ENCODE measurements at regions not wholly inside any gene's neighbourhood (a gene's known extent, or its start where the extent isn't known, plus 50 kb on each side); places are given as distances from the start of the nearest gene placed in this dataset.

DNA sequence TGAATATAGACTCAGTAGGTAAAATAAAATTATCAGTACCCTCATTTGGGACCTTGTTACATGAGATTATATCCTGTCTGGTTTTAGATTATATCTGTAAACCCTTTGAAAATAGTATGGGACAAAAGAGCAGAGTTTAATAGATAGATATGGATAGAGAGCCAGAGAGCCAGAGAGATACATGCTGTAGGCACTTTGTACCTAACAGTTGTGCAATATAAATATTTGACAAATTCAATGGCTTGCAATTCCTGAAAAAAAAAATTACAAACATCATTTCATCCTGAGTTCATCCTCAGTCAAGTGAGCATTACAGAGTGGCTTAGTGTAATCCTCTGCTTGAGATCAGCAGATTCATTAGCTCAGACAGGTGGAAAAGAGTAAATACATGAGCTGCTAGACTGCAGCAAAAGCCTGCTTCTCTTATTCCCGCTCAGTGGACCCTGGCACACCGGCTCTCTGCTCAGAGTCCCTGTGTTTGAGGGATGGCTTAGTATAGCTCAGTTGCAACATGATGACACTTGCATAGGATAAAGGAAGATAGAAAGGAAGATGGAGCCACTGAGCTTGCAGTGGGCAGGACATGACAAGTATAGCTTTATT lies 931.6 kb upstream of the GOT2 start:
- Histone ChIP-seq H3K36me3 (ENCODE audit: low read length) (no peaks in the 10 kb centered on the region), H3K9me3 (ENCODE audit: insufficient read depth, low read length) (no peaks in the 10 kb centered on the region), H3K4me2 (ENCODE audit: low read depth, low read length, poor library complexity, severe bottlenecking) (no peak overlapping the region), H3F3A (ENCODE audit: insufficient read depth) (no peaks in the 10 kb centered on the region), H3K27me3 (ENCODE audit: low read length) (no peaks in the 10 kb centered on the region), H3K9ac (ENCODE audit: low read length) (no peak overlapping the region), H2AFZ (ENCODE audit: low read depth, low read length, severe bottlenecking) (no peak overlapping the region), H3K79me2 (ENCODE audit: insufficient read depth, low read length) (no peaks in the 10 kb centered on the region), H3K4me3 (ENCODE audit: insufficient read depth, low read length, poor library complexity, severe bottlenecking) (no peak overlapping the region), H4K20me1 (ENCODE audit: low read depth, low read length) (no peaks in the 10 kb centered on the region), H3K9me2 (replicated peaks; ENCODE audit: insufficient read depth, low read length) (no peaks in the 10 kb centered on the region), H3K27ac (ENCODE audit: low read depth, low read length) (no peak overlapping the region)
- TF ChIP-seq EZH2phosphoT487 (conservative IDR thresholded peaks at IDR 0.05; ENCODE audit: low read length), result no peak
- TF ChIP-seq, protein P1, sequence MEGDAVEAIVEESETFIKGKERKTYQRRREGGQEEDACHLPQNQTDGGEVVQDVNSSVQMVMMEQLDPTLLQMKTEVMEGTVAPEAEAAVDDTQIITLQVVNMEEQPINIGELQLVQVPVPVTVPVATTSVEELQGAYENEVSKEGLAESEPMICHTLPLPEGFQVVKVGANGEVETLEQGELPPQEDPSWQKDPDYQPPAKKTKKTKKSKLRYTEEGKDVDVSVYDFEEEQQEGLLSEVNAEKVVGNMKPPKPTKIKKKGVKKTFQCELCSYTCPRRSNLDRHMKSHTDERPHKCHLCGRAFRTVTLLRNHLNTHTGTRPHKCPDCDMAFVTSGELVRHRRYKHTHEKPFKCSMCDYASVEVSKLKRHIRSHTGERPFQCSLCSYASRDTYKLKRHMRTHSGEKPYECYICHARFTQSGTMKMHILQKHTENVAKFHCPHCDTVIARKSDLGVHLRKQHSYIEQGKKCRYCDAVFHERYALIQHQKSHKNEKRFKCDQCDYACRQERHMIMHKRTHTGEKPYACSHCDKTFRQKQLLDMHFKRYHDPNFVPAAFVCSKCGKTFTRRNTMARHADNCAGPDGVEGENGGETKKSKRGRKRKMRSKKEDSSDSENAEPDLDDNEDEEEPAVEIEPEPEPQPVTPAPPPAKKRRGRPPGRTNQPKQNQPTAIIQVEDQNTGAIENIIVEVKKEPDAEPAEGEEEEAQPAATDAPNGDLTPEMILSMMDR (IDR thresholded peaks at IDR 0.05; ENCODE audit: insufficient read depth, low read length, poor library complexity, severe bottlenecking), result no peak

DNA sequence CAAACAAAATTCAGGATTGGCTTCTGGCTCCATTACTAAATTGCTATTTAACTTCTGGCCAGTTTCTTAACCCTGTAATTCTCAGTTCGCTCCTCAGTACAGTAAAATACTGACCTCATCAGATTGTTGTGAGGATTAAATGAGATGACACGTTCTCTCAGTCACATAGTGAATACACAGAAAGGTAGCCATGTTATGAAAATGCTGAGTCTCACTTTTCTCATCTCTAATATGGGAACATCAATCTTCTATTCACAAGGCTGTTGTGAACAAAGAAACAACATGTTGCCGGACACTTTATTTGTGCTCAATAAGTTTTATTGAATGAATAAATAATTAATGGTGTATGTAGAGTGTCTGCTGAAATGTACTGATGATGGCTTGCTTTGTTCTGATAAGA lies 924.5 kb upstream of the GOT2 start:
- Histone ChIP-seq H3F3A (ENCODE audit: insufficient read depth) (no peaks in the 10 kb centered on the region), H3K4me2 (ENCODE audit: low read depth, low read length, poor library complexity, severe bottlenecking) (no peak overlapping the region), H3K9ac (ENCODE audit: low read length) (no peak overlapping the region), H3K9me3 (ENCODE audit: insufficient read depth, low read length) (no peaks in the 10 kb centered on the region), H3K27me3 (ENCODE audit: low read length) (no peaks in the 10 kb centered on the region), H3K9me2 (replicated peaks; ENCODE audit: insufficient read depth, low read length) (no peaks in the 10 kb centered on the region), H3K79me2 (ENCODE audit: insufficient read depth, low read length) (no peaks in the 10 kb centered on the region), H3K36me3 (ENCODE audit: low read length) (no peaks in the 10 kb centered on the region), H3K4me3 (ENCODE audit: insufficient read depth, low read length, poor library complexity, severe bottlenecking) (no peak overlapping the region), H3K27ac (ENCODE audit: low read depth, low read length) (no peak overlapping the region), H2AFZ (ENCODE audit: low read depth, low read length, severe bottlenecking) (no peak overlapping the region), H4K20me1 (ENCODE audit: low read depth, low read length) (no peaks in the 10 kb centered on the region)
- TF ChIP-seq EZH2phosphoT487 (conservative IDR thresholded peaks at IDR 0.05; ENCODE audit: low read length), result no peak
- TF ChIP-seq, protein P1 (IDR thresholded peaks at IDR 0.05; ENCODE audit: insufficient read depth, low read length, poor library complexity, severe bottlenecking), result no peak

DNA sequence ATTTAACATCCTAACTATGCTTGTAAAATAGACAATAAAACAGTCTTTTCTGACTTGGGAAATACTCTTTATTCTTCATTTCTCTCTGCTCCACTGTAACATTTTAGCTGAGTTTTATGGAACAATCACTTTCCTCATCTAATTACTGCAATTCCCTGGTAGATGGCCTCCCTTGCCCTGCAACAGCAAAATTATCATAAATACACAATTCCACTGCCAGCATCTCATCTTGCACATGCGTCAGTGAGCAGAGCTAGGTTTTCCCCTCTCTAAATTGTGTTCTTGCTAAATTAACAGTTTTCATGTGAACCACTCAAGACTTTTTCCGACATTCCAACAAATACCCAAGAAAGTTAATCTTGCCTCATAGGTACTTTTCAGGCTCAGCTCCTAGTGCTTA lies 920.9 kb upstream of the GOT2 start:
- Histone ChIP-seq H3K9me2 (replicated peaks; ENCODE audit: insufficient read depth, low read length) (no peaks in the 10 kb centered on the region), H3K9ac (ENCODE audit: low read length) (no peak overlapping the region), H3K4me3 (ENCODE audit: insufficient read depth, low read length, poor library complexity, severe bottlenecking) (no peak overlapping the region), H3F3A (ENCODE audit: insufficient read depth) (no peaks in the 10 kb centered on the region), H2AFZ (ENCODE audit: low read depth, low read length, severe bottlenecking) (no peak overlapping the region), H3K27me3 (ENCODE audit: low read length) (no peaks in the 10 kb centered on the region), H3K36me3 (ENCODE audit: low read length) (no peaks in the 10 kb centered on the region), H3K27ac (ENCODE audit: low read depth, low read length) (no peak overlapping the region), H3K79me2 (ENCODE audit: insufficient read depth, low read length) (no peaks in the 10 kb centered on the region), H4K20me1 (ENCODE audit: low read depth, low read length) (no peaks in the 10 kb centered on the region), H3K9me3 (ENCODE audit: insufficient read depth, low read length) (no peaks in the 10 kb centered on the region), H3K4me2 (ENCODE audit: low read depth, low read length, poor library complexity, severe bottlenecking) (no peak overlapping the region)
- TF ChIP-seq, protein P1 (IDR thresholded peaks at IDR 0.05; ENCODE audit: insufficient read depth, low read length, poor library complexity, severe bottlenecking), result no peak
- no peak for TF ChIP-seq EZH2phosphoT487 (conservative IDR thresholded peaks at IDR 0.05; ENCODE audit: low read length)

Measured in SU-DHL-6 (cell line).